HEK293 (cell line): ENCODE measurements at regions not wholly inside any gene's neighbourhood (a gene's known extent, or its start where the extent isn't known, plus 50 kb on each side); places are given as distances from the start of the nearest gene placed in this dataset.

Experiments
- CTCF ChIA-PET: fragments of 350-600 bp; formaldehyde crosslinking; extraction: SDS; loops from one replicate; lab custom pipeline; 2021; ENCODE audit warnings: antibody characterized with exemption; lab: Yijun Ruan, JAX
- POLR2A ChIA-PET: fragments of 300-600 bp; formaldehyde crosslinking; extraction: SDS; loops from one replicate; lab custom pipeline; 2020; ENCODE audit warnings: antibody characterized with exemption, inconsistent platforms; lab: Yijun Ruan, JAX
- H3K27ac ChIP-seq: fragments of 200-500 bp; sonication (Bioruptor generic); 2 replicates; pipeline ENCODE4 v1.5.1; 2014; ENCODE audit warnings: low read depth, low read length, control low read depth, inconsistent platforms; ENCODE audit errors: extremely low read depth
- H3K36me3 ChIP-seq, 2 experiments: fragments of 200-500 bp in 1 of 2; sonication (Bioruptor generic) in 1 of 2; 1 replicate in 1 of 2; 2 replicates in 1 of 2; pipeline ENCODE4 v1.5.1; 2014 to 2017; ENCODE audit warnings: inconsistent platforms in 2 of 2, low read length in 2 of 2; ENCODE audit not compliant: control insufficient read depth in 2 of 2, insufficient read depth in 1 of 2
- H3K4me1 ChIP-seq: fragments of 200-500 bp; sonication (Bioruptor generic); 2 replicates; pipeline ENCODE4 v1.5.1; 2014; ENCODE audit warnings: mild to moderate bottlenecking, low read length, inconsistent platforms; ENCODE audit not compliant: control insufficient read depth, insufficient read depth
- H3K4me3 ChIP-seq: 2 replicates; pipeline ENCODE4 v1.5.1; 2011; ENCODE audit warnings: low read depth, mild to moderate bottlenecking, control low read depth, low read length, moderate library complexity
- H3K9me3 ChIP-seq: fragments of 200-500 bp; sonication (Bioruptor generic); 2 replicates; pipeline ENCODE4 v1.5.1; 2014; ENCODE audit warnings: low read depth, low read length, inconsistent platforms; ENCODE audit not compliant: control insufficient read depth, insufficient read depth
- BCL6B ChIP-seq: fragments of 450-650 bp; formaldehyde crosslinking; IDR thresholded peaks from 2 replicates; pipeline ENCODE4 v1.5.1; 2017; ENCODE audit warnings: missing biosample characterization, missing genetic modification characterization
- CTCF ChIP-seq: fragments of 450-650 bp; formaldehyde crosslinking; IDR thresholded peaks from 2 replicates; pipeline ENCODE4 v1.5.1; 2016; ENCODE audit warnings: missing biosample characterization, missing genetic modification characterization
- KLF10 ChIP-seq: fragments of 450-650 bp; IDR thresholded peaks from 2 replicates; pipeline ENCODE4 v1.5.1; 2018; ENCODE audit warnings: missing biosample characterization, mild to moderate bottlenecking, missing genetic modification characterization
- KLF7 ChIP-seq: fragments of 450-650 bp; formaldehyde crosslinking; IDR thresholded peaks from 2 replicates; pipeline ENCODE4 v1.5.1; 2016; ENCODE audit warnings: missing biosample characterization, missing genetic modification characterization, borderline replicate concordance
- PRDM1 ChIP-seq: fragments of 450-650 bp; formaldehyde crosslinking; IDR thresholded peaks from 2 replicates; pipeline ENCODE4; 2016; ENCODE audit warnings: missing biosample characterization, missing genetic modification characterization
- SALL2 ChIP-seq: fragments of 450-650 bp; formaldehyde crosslinking; IDR thresholded peaks from 2 replicates; pipeline ENCODE4 v1.5.0; 2017; ENCODE audit warnings: missing biosample characterization, mild to moderate bottlenecking, missing genetic modification characterization, borderline replicate concordance
- ZBTB17 ChIP-seq: fragments of 450-650 bp; formaldehyde crosslinking; IDR thresholded peaks from 2 replicates; pipeline ENCODE4 v1.5.1; 2016; ENCODE audit warnings: missing biosample characterization, missing genetic modification characterization
- ZBTB26 ChIP-seq: fragments of 450-650 bp; formaldehyde crosslinking; optimal IDR thresholded peaks from 2 replicates; pipeline ENCODE3; 2016; ENCODE audit warnings: missing biosample characterization, mild to moderate bottlenecking, missing genetic modification characterization
- ZNF341 ChIP-seq: fragments of 450-650 bp; formaldehyde crosslinking; IDR thresholded peaks from 2 replicates; pipeline ENCODE4; 2016; ENCODE audit warnings: low read depth, missing biosample characterization, missing genetic modification characterization
- ZNF610 ChIP-seq: fragments of 450-650 bp; formaldehyde crosslinking; IDR thresholded peaks from 2 replicates; pipeline ENCODE4 v1.5.1; 2016; ENCODE audit warnings: missing biosample characterization, missing genetic modification characterization, borderline replicate concordance
- ZNF670 ChIP-seq: fragments of 450-650 bp; formaldehyde crosslinking; IDR thresholded peaks from 2 replicates; pipeline ENCODE4 v1.5.1; 2016; ENCODE audit warnings: missing biosample characterization, missing genetic modification characterization, low read depth
- TF ChIP-seq, protein P1 (sequence below): fragments of 450-650 bp; IDR thresholded peaks from 2 replicates; pipeline ENCODE4 v1.5.1; 2018; ENCODE audit warnings: missing biosample characterization, mild to moderate bottlenecking, missing genetic modification characterization
- TF ChIP-seq, protein P2 (sequence below): fragments of 450-650 bp; formaldehyde crosslinking; IDR thresholded peaks from 2 replicates; pipeline ENCODE4 v1.5.0; 2017; ENCODE audit warnings: missing biosample characterization, missing genetic modification characterization, borderline replicate concordance
- TF ChIP-seq, protein P3 (sequence below): fragments of 450-650 bp; formaldehyde crosslinking; IDR thresholded peaks from 2 replicates; pipeline ENCODE4 v1.5.1; 2016; ENCODE audit warnings: missing biosample characterization, missing genetic modification characterization

- TF ChIP-seq ZNF610, result no peak
- no peak for TF ChIP-seq KLF10
- no peak for TF ChIP-seq KLF7 (tag by site-specific recombination)
- TF ChIP-seq BCL6B (tag by site-specific recombination), result no peak
- TF ChIP-seq, all 188 proteins: peak for 1
Measured at GRCh38 chr14:106842687-106843086, 1316.3 kb downstream of the TMEM121 start (continued).

DNA sequence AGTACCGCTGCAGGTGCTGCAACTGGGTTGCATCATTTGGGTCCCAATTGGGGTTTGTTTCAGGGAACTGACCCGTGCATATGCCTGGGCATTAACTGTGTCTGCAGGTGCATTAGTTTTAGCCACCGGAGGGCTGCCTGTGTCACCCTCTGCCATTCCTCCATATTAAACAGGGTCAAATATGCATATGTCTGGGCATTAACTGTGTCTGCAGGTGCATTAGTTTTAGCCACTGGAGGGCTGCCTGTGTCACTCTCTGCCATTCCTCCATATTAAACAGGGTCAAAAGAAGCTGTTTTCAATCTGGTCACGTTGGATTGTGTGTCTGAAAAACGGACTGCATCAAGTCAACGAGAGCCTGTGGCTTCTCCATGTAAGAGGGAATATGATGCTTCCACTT is 1317.0 kb downstream of the TMEM121 start:
- POLR2A ChIA-PET, result no interaction called here
- H3K36me3 ChIP-seq, result no peaks in the 10 kb centered on the region
- TF ChIP-seq, protein P1, sequence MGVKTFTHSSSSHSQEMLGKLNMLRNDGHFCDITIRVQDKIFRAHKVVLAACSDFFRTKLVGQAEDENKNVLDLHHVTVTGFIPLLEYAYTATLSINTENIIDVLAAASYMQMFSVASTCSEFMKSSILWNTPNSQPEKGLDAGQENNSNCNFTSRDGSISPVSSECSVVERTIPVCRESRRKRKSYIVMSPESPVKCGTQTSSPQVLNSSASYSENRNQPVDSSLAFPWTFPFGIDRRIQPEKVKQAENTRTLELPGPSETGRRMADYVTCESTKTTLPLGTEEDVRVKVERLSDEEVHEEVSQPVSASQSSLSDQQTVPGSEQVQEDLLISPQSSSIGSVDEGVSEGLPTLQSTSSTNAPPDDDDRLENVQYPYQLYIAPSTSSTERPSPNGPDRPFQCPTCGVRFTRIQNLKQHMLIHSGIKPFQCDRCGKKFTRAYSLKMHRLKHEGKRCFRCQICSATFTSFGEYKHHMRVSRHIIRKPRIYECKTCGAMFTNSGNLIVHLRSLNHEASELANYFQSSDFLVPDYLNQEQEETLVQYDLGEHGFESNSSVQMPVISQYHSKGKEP, result no peak
- peak; percentile 35; the same call in 1 of the 2 replicates for TF ChIP-seq CTCF (tag by site-specific recombination)
- no peak overlapping the region for H3K27ac ChIP-seq
- CTCF ChIA-PET, result interaction anchor here (0.6 to 17.6 kb wide), 11 partner anchors 9 to 468 kb away, joined by 3 to 261 read pairs (median 4); no protein-coding TSS in a partner anchor
- no peak overlapping the region for H3K4me3 ChIP-seq
- H3K9me3 ChIP-seq, result no peaks in the 10 kb centered on the region; the same call in 1 of the 2 replicates
- H3K4me1 ChIP-seq, result peaks cover 21% of the 10 kb centered on the region

DNA sequence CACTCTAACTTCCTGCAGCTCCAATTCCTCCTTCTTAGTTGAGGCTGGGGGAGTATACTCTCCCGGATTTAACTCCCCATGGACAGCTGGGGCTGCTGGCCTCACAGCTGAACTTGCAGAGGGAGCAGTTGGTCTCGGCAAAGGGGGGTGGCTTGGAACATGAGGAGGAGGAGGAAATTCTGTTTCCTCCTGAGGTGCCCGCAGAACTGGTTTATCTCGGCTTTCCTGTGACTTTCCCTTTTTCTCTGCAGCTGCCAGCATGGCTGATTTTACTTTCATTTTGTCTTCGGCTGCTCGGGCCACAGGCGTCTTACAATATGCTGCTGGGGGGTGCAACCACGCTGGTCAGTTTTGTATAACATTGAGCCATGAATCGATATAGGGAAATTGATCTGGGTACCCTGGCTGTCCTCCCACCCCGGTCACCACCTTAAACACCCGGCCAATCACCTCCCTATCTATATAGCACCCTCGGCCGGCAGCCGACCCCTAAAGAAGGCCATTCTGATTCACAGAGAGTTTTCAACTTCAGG is 1317.6 kb downstream of the TMEM121 start:
- peak overlapping the region; percentile 28 for H3K4me3 ChIP-seq
- ChIA-PET CTCF (interaction anchor here (0.7 to 17.6 kb wide), 9 partner anchors 9 to 468 kb away, joined by 3 to 261 read pairs (median 5); no protein-coding TSS in a partner anchor), POLR2A (no interaction called here)
- H3K9me3 ChIP-seq, result no peaks in the 10 kb centered on the region; the same call in 1 of the 2 replicates
- peaks cover 24% of the 10 kb centered on the region for H3K4me1 ChIP-seq
- no peaks in the 10 kb centered on the region for H3K36me3 ChIP-seq
- TF ChIP-seq ZBTB17, result no peak
- TF ChIP-seq ZNF341 (tag by site-specific recombination), result 0 out of 2 replicates have a peak, but pooled peaks have one; percentile 11
- peak; percentile 48; the same call in 1 of the 2 replicates for TF ChIP-seq PRDM1 (tag by site-specific recombination)
- peak overlapping the region; percentile 58; the same call in 1 of the 2 replicates for H3K27ac ChIP-seq

GRCh38 chr14:106844608-106845285 is 1318.4 kb downstream of the TMEM121 start:
- peak overlapping the region; percentile 58; the same call in 1 of the 2 replicates for H3K27ac ChIP-seq
- ChIA-PET CTCF (interaction anchor here (1.1 to 17.6 kb wide), 7 partner anchors 12 to 55 kb away, joined by 3 to 261 read pairs (median 6); no protein-coding TSS in a partner anchor), POLR2A (no interaction called here)
- peak overlapping the region; percentile 28 for H3K4me3 ChIP-seq
- H3K36me3 ChIP-seq, result no peaks in the 10 kb centered on the region
- H3K4me1 ChIP-seq, result peaks cover 24% of the 10 kb centered on the region
- H3K9me3 ChIP-seq, result no peaks in the 10 kb centered on the region; the same call in 1 of the 2 replicates
- TF ChIP-seq ZBTB26 (tag by site-specific recombination), result peak; percentile 28
- TF ChIP-seq, protein P2, sequence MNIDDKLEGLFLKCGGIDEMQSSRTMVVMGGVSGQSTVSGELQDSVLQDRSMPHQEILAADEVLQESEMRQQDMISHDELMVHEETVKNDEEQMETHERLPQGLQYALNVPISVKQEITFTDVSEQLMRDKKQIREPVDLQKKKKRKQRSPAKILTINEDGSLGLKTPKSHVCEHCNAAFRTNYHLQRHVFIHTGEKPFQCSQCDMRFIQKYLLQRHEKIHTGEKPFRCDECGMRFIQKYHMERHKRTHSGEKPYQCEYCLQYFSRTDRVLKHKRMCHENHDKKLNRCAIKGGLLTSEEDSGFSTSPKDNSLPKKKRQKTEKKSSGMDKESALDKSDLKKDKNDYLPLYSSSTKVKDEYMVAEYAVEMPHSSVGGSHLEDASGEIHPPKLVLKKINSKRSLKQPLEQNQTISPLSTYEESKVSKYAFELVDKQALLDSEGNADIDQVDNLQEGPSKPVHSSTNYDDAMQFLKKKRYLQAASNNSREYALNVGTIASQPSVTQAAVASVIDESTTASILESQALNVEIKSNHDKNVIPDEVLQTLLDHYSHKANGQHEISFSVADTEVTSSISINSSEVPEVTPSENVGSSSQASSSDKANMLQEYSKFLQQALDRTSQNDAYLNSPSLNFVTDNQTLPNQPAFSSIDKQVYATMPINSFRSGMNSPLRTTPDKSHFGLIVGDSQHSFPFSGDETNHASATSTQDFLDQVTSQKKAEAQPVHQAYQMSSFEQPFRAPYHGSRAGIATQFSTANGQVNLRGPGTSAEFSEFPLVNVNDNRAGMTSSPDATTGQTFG (tag by site-specific recombination), result no peak
- TF ChIP-seq, protein P3, sequence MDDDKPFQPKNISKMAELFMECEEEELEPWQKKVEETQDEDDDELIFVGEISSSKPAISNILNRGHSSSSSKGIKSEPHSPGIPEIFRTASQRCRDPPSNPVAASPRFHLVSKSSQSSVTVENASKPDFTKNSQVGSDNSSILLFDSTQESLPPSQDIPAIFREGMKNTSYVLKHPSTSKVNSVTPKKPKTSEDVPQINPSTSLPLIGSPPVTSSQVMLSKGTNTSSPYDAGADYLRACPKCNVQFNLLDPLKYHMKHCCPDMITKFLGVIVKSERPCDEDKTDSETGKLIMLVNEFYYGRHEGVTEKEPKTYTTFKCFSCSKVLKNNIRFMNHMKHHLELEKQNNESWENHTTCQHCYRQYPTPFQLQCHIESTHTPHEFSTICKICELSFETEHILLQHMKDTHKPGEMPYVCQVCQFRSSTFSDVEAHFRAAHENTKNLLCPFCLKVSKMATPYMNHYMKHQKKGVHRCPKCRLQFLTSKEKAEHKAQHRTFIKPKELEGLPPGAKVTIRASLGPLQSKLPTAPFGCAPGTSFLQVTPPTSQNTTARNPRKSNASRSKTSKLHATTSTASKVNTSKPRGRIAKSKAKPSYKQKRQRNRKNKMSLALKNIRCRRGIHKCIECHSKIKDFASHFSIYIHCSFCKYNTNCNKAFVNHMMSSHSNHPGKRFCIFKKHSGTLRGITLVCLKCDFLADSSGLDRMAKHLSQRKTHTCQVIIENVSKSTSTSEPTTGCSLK (tag by site-specific recombination), result no peak
- TF ChIP-seq ZNF670 (tag by site-specific recombination), result no peak
- TF ChIP-seq SALL2 (tag by site-specific recombination), result no peak
